Thyroid gland (tissue), 4 donors: ENCODE measurements at regions not wholly inside any gene's neighbourhood (a gene's known extent, or its start where the extent isn't known, plus 50 kb on each side); places are given as distances from the start of the nearest gene placed in this dataset.

Experiments used
- CTCF ChIP-seq, 6 experiments: fragments of 200-600 bp in 3 of 6; fragments of 450-650 bp in 3 of 6; sonication (generic) in 3 of 6; IDR thresholded peaks; one replicate each; pipeline ENCODE4 v1.5.1; 2016 to 2019; ENCODE audit warnings: antibody characterized with exemption in 6 of 6, mild to moderate bottlenecking in 2 of 6, inconsistent platforms in 1 of 6, moderate library complexity in 1 of 6
- POLR2A ChIP-seq, 2 donors: fragments of 450-650 bp; IDR thresholded peaks; one replicate each; pipeline ENCODE4 v1.6.1; 2017; ENCODE audit warnings: antibody characterized with exemption in 2 of 2, mild to moderate bottlenecking in 2 of 2, moderate library complexity in 1 of 2

GRCh38 chr1:208985231-208985630 lies 598.3 kb upstream of the CAMK1G start:
- TF ChIP-seq CTCF (IDR thresholded peaks at IDR 0.05) (no peak), POLR2A (IDR thresholded peaks at IDR 0.05) (no peak)
